GM06990 (cell line): ENCODE measurements at regions not wholly inside any gene's neighbourhood (a gene's known extent, or its start where the extent isn't known, plus 50 kb on each side); places are given as distances from the start of the nearest gene placed in this dataset.

Experiments
- DNase-seq: peaks from one replicate; pipeline ENCODE4 v3.0.0-alpha.2; 2011; ENCODE audit not compliant: insufficient read length; ENCODE audit errors: extremely low read depth
- H3K27me3 ChIP-seq: replicated peaks from 2 replicates; pipeline ENCODE4 v1.6.0; 2011; ENCODE audit warnings: low read length; ENCODE audit not compliant: control insufficient read depth, insufficient read depth
- H3K36me3 ChIP-seq: 2 replicates; pipeline ENCODE4 v1.5.1; 2011; ENCODE audit warnings: low read length; ENCODE audit not compliant: control insufficient read depth, insufficient read depth
- H3K4me3 ChIP-seq: replicated peaks from 2 replicates; pipeline ENCODE4 v1.5.1; 2011; ENCODE audit warnings: low read depth, mild to moderate bottlenecking, control low read depth, low read length
- CTCF ChIP-seq: IDR thresholded peaks from 2 replicates; pipeline ENCODE4 v1.5.1; 2011; ENCODE audit warnings: low read length, control low read depth, mild to moderate bottlenecking, inconsistent platforms; ENCODE audit not compliant: insufficient read depth, poor library complexity, severe bottlenecking

GRCh38 chr10:57921140-57921539, 346.6 kb downstream of the IPMK start:
- H3K36me3 ChIP-seq: no peaks in the 10 kb centered on the region
- H3K27me3 ChIP-seq: no peaks in the 10 kb centered on the region
- no peak overlapping the region for H3K4me3 ChIP-seq
- DNase-seq: no peak
- TF ChIP-seq CTCF: no peak

GRCh38 chr10:57919864-57920263, 347.8 kb downstream of the IPMK start:
- H3K27me3 ChIP-seq: no peaks in the 10 kb centered on the region
- TF ChIP-seq CTCF: no peak
- DNase-seq: no peak
- H3K36me3 ChIP-seq: no peaks in the 10 kb centered on the region
- no peak overlapping the region for H3K4me3 ChIP-seq

GRCh38 chr10:57917019-57917418, 350.7 kb downstream of the IPMK start:
- H3K27me3 ChIP-seq: no peaks in the 10 kb centered on the region
- H3K36me3 ChIP-seq: no peaks in the 10 kb centered on the region
- H3K4me3 ChIP-seq: no peak overlapping the region
- no peak for TF ChIP-seq CTCF
- DNase-seq: no peak

- TF ChIP-seq CTCF: no peak
- no peaks in the 10 kb centered on the region for H3K36me3 ChIP-seq
- no peak for DNase-seq
- no peak overlapping the region for H3K4me3 ChIP-seq
- H3K27me3 ChIP-seq: no peaks in the 10 kb centered on the region
These were observed 361.8 kb downstream of the IPMK start for GRCh38 chr10:57905861-57906260.

- Histone ChIP-seq H3K27me3 (no peaks in the 10 kb centered on the region), H3K36me3 (no peaks in the 10 kb centered on the region), H3K4me3 (no peak overlapping the region)
- DNase-seq: no peak
- no peak for TF ChIP-seq CTCF
These were observed 362.7 kb downstream of the IPMK start for GRCh38 chr10:57905010-57905409.

- Histone ChIP-seq H3K4me3 (no peak overlapping the region), H3K36me3 (no peaks in the 10 kb centered on the region), H3K27me3 (no peaks in the 10 kb centered on the region)
- DNase-seq: no peak
- no peak for TF ChIP-seq CTCF
These were observed 369.5 kb downstream of the IPMK start for GRCh38 chr10:57898231-57898630.
